HL-60 (cell line): ENCODE measurements at regions not wholly inside any gene's neighbourhood (a gene's known extent, or its start where the extent isn't known, plus 50 kb on each side); places are given as distances from the start of the nearest gene placed in this dataset.

Experiments
- CTCF ChIP-seq: IDR thresholded peaks from one replicate; pipeline ENCODE4 v1.5.1; 2011; ENCODE audit warnings: low read length, control low read depth, inconsistent platforms; ENCODE audit not compliant: insufficient read depth
- GABPA ChIP-seq: IDR thresholded peaks from 2 replicates; pipeline ENCODE4 v1.6.1; 2012; ENCODE audit warnings: low read depth
- POLR2AphosphoS5 ChIP-seq: IDR thresholded peaks from 2 replicates; pipeline ENCODE4 v1.6.1; 2012; ENCODE audit warnings: low read depth

- TF ChIP-seq GABPA (no peak), POLR2AphosphoS5 (no peak), CTCF (no peak)
These were observed 811.4 kb upstream of the HS3ST1 start for GRCh38 chr4:12239897-12240636.
